GM12873 (cell line): ENCODE measurements at regions not wholly inside any gene's neighbourhood (a gene's known extent, or its start where the extent isn't known, plus 50 kb on each side); places are given as distances from the start of the nearest gene placed in this dataset.

Experiments used
- CTCF ChIP-seq: IDR thresholded peaks from 2 replicates; pipeline ENCODE4 v1.5.1; 2012; ENCODE audit warnings: low read depth, mild to moderate bottlenecking, moderate library complexity, low read length, control low read depth; ENCODE audit not compliant: insufficient read depth; ENCODE audit errors: missing control alignments

- TF ChIP-seq CTCF: no peak
Measured at GRCh38 chr22:47423266-47423665, 660.8 kb downstream of the TBC1D22A start.

DNA sequence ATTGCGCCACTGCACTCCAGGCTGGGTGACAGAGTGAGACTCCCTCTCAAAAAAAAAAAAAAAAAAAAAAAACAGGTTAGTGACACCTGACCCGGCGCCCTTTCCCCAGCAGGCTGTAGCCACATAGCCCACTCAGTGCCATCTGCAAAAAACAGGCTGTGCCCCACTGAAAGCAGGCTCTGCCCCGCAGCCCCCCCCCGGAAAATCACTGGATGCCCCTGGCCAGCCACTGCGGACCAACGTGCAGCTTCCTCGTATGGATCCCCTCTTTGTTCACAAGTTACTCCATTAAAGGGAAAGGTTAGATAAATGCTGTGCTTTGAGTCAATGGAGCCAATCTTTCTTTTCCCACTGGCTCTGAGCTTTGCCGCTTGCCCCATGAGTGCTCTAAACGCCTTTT is 660.3 kb downstream of the TBC1D22A start:
- no peak for TF ChIP-seq CTCF

DNA sequence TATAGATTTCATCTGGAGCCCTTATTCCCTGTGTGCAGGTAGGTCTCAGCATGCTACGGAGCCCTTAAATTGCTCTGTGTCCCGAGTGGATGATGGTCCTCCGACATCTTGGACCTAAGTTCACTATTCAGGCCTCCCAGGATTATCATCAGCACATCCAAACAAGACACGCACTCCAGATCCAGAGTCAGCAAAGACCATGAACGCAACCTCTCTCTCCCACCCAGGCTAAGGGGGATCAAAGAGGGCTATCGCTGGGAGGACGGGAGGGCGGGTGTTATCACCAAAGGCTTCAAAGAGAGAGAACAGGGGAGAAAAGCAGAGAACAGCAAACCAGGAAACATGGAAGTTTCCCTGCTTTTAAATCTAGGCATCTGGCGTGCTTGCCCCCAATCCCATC is 659.4 kb downstream of the TBC1D22A start:
- TF ChIP-seq CTCF: no peak

GRCh38 chr22:47420211-47420610 is 657.8 kb downstream of the TBC1D22A start:
- TF ChIP-seq CTCF: no peak

DNA sequence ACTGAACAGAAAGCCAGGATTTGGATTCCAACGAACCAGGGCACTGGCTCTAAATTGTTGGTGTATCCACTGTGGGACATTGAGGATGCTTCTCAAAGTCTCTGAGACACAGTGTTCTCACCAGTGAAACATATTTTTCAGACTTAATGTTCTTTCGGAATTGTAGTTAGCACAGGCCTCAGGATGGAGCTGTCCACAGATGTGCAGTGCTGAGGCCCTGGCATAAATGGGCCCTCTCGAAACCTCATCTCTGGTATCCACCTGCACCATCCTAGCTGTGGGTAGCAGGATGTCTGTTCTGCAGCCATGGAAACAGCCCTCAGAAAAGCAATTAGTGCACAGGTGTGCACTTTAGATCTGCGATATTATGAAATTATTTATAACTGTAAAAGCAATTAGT is 656.8 kb downstream of the TBC1D22A start:
- no peak for TF ChIP-seq CTCF

DNA sequence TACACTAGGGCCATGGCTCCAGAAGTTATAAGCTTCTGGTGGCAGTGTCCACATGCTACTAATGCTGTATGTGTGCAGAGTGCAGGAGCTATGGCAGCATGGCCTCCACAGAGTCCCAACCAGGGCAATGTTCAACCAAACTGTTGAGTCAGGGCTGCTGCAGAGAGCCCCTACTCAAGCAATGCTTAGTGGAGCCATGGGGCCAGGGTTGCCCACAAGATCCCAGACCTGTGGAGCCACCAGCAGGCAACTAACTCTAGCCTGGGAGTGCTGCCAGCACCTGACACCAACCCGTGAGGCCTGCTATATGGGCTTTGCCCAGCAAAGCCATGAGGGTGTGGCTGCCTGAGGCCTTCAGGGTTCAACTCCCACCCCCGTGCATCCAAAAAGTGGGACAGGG is 655.2 kb downstream of the TBC1D22A start:
- TF ChIP-seq CTCF: no peak

DNA sequence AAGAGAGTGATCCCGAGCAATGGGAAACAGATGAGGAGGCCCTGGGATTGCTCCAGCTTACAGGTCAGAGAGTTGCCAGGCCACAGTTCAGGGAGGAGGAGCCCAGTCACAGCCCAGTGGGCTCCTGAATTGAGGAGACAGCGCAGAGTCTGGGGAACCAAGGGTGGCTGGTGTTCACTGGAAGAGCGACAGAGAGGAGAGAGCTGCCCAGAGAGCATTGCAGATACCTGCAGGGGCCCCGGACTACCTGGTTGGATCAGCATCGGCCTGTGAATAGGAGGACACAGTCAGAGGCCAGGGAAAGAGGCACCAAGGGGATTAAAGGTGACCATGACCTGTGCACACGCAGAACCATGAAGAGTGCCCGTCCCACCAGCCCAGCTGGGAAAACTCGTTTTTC is 648.6 kb downstream of the TBC1D22A start:
- no peak for TF ChIP-seq CTCF
